ENCODE measurements at regions not wholly inside any gene's neighbourhood (a gene's known extent, or its start where the extent isn't known, plus 50 kb on each side); places are given as distances from the start of the nearest gene placed in this dataset.

GRCh38 chr4:154132406-154132805 is 343.5 kb upstream of the SFRP2 start:
- H3K9ac ChIP-seq (ENCODE audit: low read length), result no peak overlapping the region
- H3K9me2 ChIP-seq (replicated peaks; ENCODE audit: insufficient read depth, low read length), result no peaks in the 10 kb centered on the region
- no peaks in the 10 kb centered on the region for H4K20me1 ChIP-seq (ENCODE audit: low read depth, low read length)
- no peak overlapping the region for H3K4me3 ChIP-seq (ENCODE audit: insufficient read depth, low read length, poor library complexity, severe bottlenecking)
- H3K36me3 ChIP-seq (ENCODE audit: low read length), result no peaks in the 10 kb centered on the region
- no peak for TF ChIP-seq CTCF (IDR thresholded peaks at IDR 0.05; ENCODE audit: insufficient read depth, low read length, poor library complexity, severe bottlenecking)
- TF ChIP-seq EZH2phosphoT487 (conservative IDR thresholded peaks at IDR 0.05; ENCODE audit: low read length), result no peak
- no peak overlapping the region for H3K27ac ChIP-seq (ENCODE audit: low read depth, low read length)
- no peaks in the 10 kb centered on the region for H3F3A ChIP-seq (ENCODE audit: insufficient read depth)
- no peak overlapping the region for H2AFZ ChIP-seq (ENCODE audit: low read depth, low read length, severe bottlenecking)
- no peak overlapping the region for H3K4me2 ChIP-seq (ENCODE audit: low read depth, low read length, poor library complexity, severe bottlenecking)
- H3K79me2 ChIP-seq (ENCODE audit: insufficient read depth, low read length), result no peaks in the 10 kb centered on the region
- no peaks in the 10 kb centered on the region for H3K9me3 ChIP-seq (ENCODE audit: insufficient read depth, low read length)
- H3K27me3 ChIP-seq (ENCODE audit: low read length), result no peaks in the 10 kb centered on the region

- Histone ChIP-seq H3K36me3 (ENCODE audit: low read length) (no peaks in the 10 kb centered on the region), H4K20me1 (ENCODE audit: low read depth, low read length) (no peaks in the 10 kb centered on the region), H3K27me3 (ENCODE audit: low read length) (no peaks in the 10 kb centered on the region), H3K4me3 (ENCODE audit: insufficient read depth, low read length, poor library complexity, severe bottlenecking) (no peak overlapping the region), H2AFZ (ENCODE audit: low read depth, low read length, severe bottlenecking) (no peak overlapping the region), H3K9me3 (ENCODE audit: insufficient read depth, low read length) (no peaks in the 10 kb centered on the region), H3K9me2 (replicated peaks; ENCODE audit: insufficient read depth, low read length) (no peaks in the 10 kb centered on the region), H3F3A (ENCODE audit: insufficient read depth) (no peaks in the 10 kb centered on the region), H3K4me2 (ENCODE audit: low read depth, low read length, poor library complexity, severe bottlenecking) (no peak overlapping the region), H3K9ac (ENCODE audit: low read length) (no peak overlapping the region), H3K27ac (ENCODE audit: low read depth, low read length) (no peak overlapping the region), H3K79me2 (ENCODE audit: insufficient read depth, low read length) (no peaks in the 10 kb centered on the region)
- TF ChIP-seq CTCF (IDR thresholded peaks at IDR 0.05; ENCODE audit: insufficient read depth, low read length, poor library complexity, severe bottlenecking) (no peak), EZH2phosphoT487 (conservative IDR thresholded peaks at IDR 0.05; ENCODE audit: low read length) (no peak)
These were observed 337.4 kb upstream of the SFRP2 start for GRCh38 chr4:154126276-154126675.

- Histone ChIP-seq H4K20me1 (ENCODE audit: low read depth, low read length) (no peaks in the 10 kb centered on the region), H3K4me2 (ENCODE audit: low read depth, low read length, poor library complexity, severe bottlenecking) (no peak overlapping the region), H3F3A (ENCODE audit: insufficient read depth) (no peaks in the 10 kb centered on the region), H3K27me3 (ENCODE audit: low read length) (no peaks in the 10 kb centered on the region), H3K9me3 (ENCODE audit: insufficient read depth, low read length) (no peaks in the 10 kb centered on the region), H3K4me3 (ENCODE audit: insufficient read depth, low read length, poor library complexity, severe bottlenecking) (no peak overlapping the region), H3K36me3 (ENCODE audit: low read length) (no peaks in the 10 kb centered on the region), H3K79me2 (ENCODE audit: insufficient read depth, low read length) (no peaks in the 10 kb centered on the region), H3K9ac (ENCODE audit: low read length) (no peak overlapping the region), H3K27ac (ENCODE audit: low read depth, low read length) (no peak overlapping the region), H3K9me2 (replicated peaks; ENCODE audit: insufficient read depth, low read length) (no peaks in the 10 kb centered on the region), H2AFZ (ENCODE audit: low read depth, low read length, severe bottlenecking) (no peak overlapping the region)
- TF ChIP-seq EZH2phosphoT487 (conservative IDR thresholded peaks at IDR 0.05; ENCODE audit: low read length), result no peak
- no peak for TF ChIP-seq CTCF (IDR thresholded peaks at IDR 0.05; ENCODE audit: insufficient read depth, low read length, poor library complexity, severe bottlenecking)
These were observed 336.5 kb upstream of the SFRP2 start for GRCh38 chr4:154125340-154125739.
